ENCODE measurements at regions not wholly inside any gene's neighbourhood (a gene's known extent, or its start where the extent isn't known, plus 50 kb on each side); places are given as distances from the start of the nearest gene placed in this dataset.
"Not testable (repeated sequence)": the region's sequence is repeated elsewhere in the genome, so short reads cannot be mapped to it uniquely, and the experiment has no call there.

GRCh38 chr6:163735076-163735475 lies 320.6 kb downstream of the QKI start:
- DNase-seq (ENCODE audit: low read depth), result no peak

- DNase-seq (ENCODE audit: low read depth), result no peak
These were observed 318.5 kb downstream of the QKI start for GRCh38 chr6:163733061-163733460.

GRCh38 chr6:163732479-163732878 lies 318.0 kb downstream of the QKI start:
- no peak for DNase-seq (ENCODE audit: low read depth)

- not testable (repeated sequence) for DNase-seq (ENCODE audit: low read depth)
These were observed 317.5 kb downstream of the QKI start for GRCh38 chr6:163732014-163732351.

- DNase-seq (ENCODE audit: low read depth), result no peak
These were observed 316.9 kb downstream of the QKI start for GRCh38 chr6:163731215-163732013.

GRCh38 chr6:163730246-163731210 lies 316.0 kb downstream of the QKI start:
- no peak for DNase-seq (ENCODE audit: low read depth)

GRCh38 chr6:163729127-163729872 lies 314.8 kb downstream of the QKI start:
- DNase-seq (ENCODE audit: low read depth), result no peak

GRCh38 chr6:163728442-163729126 lies 314.1 kb downstream of the QKI start:
- DNase-seq (ENCODE audit: low read depth), result no peak

- DNase-seq (ENCODE audit: low read depth), result no peak
These were observed 311.6 kb downstream of the QKI start for GRCh38 chr6:163726037-163726695.

- no peak for DNase-seq (ENCODE audit: low read depth)
These were observed 310.8 kb downstream of the QKI start for GRCh38 chr6:163725008-163725941.

- no peak for DNase-seq (ENCODE audit: low read depth)
These were observed 309.7 kb downstream of the QKI start for GRCh38 chr6:163724196-163724595.

- no peak for DNase-seq (ENCODE audit: low read depth)
These were observed 309.2 kb downstream of the QKI start for GRCh38 chr6:163723759-163724158.

- DNase-seq (ENCODE audit: low read depth), result no peak
These were observed 307.6 kb downstream of the QKI start for GRCh38 chr6:163721922-163722692.

GRCh38 chr6:163721435-163721834 lies 306.9 kb downstream of the QKI start:
- DNase-seq (ENCODE audit: low read depth), result no peak

GRCh38 chr6:163720460-163721235 lies 306.1 kb downstream of the QKI start:
- DNase-seq (ENCODE audit: low read depth), result no peak

GRCh38 chr6:163720005-163720404 lies 305.5 kb downstream of the QKI start:
- no peak for DNase-seq (ENCODE audit: low read depth)

- no peak for DNase-seq (ENCODE audit: low read depth)
These were observed 304.7 kb downstream of the QKI start for GRCh38 chr6:163719028-163719742.

GRCh38 chr6:163718537-163718936 lies 304.0 kb downstream of the QKI start:
- DNase-seq (ENCODE audit: low read depth), result no peak

Data from activated T-helper 9 cell treated with anti-CD3 and anti-CD28 coated beads, Interleukin-2, amount 50 U/mL, for 16 hours (primary cell).